GM23338 (cell line): ENCODE measurements at regions not wholly inside any gene's neighbourhood (a gene's known extent, or its start where the extent isn't known, plus 50 kb on each side); places are given as distances from the start of the nearest gene placed in this dataset.

Source experiments
- ETS1 ChIP-seq: IDR thresholded peaks from 2 replicates; pipeline ENCODE4 v1.6.1; 2016; ENCODE audit warnings: antibody characterized with exemption
- EZH2 ChIP-seq: fragments of 200-600 bp; sonication (generic); IDR thresholded peaks from one replicate; pipeline ENCODE4 v1.8.0; 2017; ENCODE audit warnings: antibody characterized with exemption, mild to moderate bottlenecking, low read depth; ENCODE audit not compliant: unreplicated experiment
- EZH2phosphoT487 ChIP-seq: fragments of 200-600 bp; sonication (generic); IDR thresholded peaks from one replicate; pipeline ENCODE4 v1.8.1; 2018; ENCODE audit warnings: antibody characterized with exemption; ENCODE audit not compliant: unreplicated experiment
- NANOG ChIP-seq: IDR thresholded peaks from 2 replicates; pipeline ENCODE4 v1.6.1; 2016; ENCODE audit warnings: antibody characterized with exemption, borderline replicate concordance
- TF ChIP-seq, protein P1 (sequence below), 2 experiments: fragments of 200-600 bp in 1 of 2; sonication (generic) in 1 of 2; conservative IDR thresholded peaks; 2 replicates each; pipeline versions ENCODE4 v1.5.1 to v1.6.1; 2016 to 2017; ENCODE audit warnings: antibody characterized with exemption in 2 of 2, low read depth in 2 of 2, mild to moderate bottlenecking in 2 of 2, moderate library complexity in 1 of 2
- TF ChIP-seq, protein P2 (sequence below): IDR thresholded peaks from one replicate; pipeline ENCODE4 v1.6.1; 2018; ENCODE audit warnings: antibody characterized with exemption; ENCODE audit not compliant: unreplicated experiment

- TF ChIP-seq, protein P1, sequence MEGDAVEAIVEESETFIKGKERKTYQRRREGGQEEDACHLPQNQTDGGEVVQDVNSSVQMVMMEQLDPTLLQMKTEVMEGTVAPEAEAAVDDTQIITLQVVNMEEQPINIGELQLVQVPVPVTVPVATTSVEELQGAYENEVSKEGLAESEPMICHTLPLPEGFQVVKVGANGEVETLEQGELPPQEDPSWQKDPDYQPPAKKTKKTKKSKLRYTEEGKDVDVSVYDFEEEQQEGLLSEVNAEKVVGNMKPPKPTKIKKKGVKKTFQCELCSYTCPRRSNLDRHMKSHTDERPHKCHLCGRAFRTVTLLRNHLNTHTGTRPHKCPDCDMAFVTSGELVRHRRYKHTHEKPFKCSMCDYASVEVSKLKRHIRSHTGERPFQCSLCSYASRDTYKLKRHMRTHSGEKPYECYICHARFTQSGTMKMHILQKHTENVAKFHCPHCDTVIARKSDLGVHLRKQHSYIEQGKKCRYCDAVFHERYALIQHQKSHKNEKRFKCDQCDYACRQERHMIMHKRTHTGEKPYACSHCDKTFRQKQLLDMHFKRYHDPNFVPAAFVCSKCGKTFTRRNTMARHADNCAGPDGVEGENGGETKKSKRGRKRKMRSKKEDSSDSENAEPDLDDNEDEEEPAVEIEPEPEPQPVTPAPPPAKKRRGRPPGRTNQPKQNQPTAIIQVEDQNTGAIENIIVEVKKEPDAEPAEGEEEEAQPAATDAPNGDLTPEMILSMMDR (conservative IDR thresholded peaks at IDR 0.05; ENCODE audit: low read depth in 2 of 2) = no peak
- TF ChIP-seq EZH2phosphoT487 (no peak), EZH2 (no peak), NANOG (no peak), ETS1 (no peak)
- TF ChIP-seq, protein P2, sequence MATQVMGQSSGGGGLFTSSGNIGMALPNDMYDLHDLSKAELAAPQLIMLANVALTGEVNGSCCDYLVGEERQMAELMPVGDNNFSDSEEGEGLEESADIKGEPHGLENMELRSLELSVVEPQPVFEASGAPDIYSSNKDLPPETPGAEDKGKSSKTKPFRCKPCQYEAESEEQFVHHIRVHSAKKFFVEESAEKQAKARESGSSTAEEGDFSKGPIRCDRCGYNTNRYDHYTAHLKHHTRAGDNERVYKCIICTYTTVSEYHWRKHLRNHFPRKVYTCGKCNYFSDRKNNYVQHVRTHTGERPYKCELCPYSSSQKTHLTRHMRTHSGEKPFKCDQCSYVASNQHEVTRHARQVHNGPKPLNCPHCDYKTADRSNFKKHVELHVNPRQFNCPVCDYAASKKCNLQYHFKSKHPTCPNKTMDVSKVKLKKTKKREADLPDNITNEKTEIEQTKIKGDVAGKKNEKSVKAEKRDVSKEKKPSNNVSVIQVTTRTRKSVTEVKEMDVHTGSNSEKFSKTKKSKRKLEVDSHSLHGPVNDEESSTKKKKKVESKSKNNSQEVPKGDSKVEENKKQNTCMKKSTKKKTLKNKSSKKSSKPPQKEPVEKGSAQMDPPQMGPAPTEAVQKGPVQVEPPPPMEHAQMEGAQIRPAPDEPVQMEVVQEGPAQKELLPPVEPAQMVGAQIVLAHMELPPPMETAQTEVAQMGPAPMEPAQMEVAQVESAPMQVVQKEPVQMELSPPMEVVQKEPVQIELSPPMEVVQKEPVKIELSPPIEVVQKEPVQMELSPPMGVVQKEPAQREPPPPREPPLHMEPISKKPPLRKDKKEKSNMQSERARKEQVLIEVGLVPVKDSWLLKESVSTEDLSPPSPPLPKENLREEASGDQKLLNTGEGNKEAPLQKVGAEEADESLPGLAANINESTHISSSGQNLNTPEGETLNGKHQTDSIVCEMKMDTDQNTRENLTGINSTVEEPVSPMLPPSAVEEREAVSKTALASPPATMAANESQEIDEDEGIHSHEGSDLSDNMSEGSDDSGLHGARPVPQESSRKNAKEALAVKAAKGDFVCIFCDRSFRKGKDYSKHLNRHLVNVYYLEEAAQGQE = no peak
Measured at GRCh38 chr4:34009951-34010350, 2234.4 kb downstream of the ARAP2 start.
